GM12878 (cell line): ENCODE measurements at regions not wholly inside any gene's neighbourhood (a gene's known extent, or its start where the extent isn't known, plus 50 kb on each side); places are given as distances from the start of the nearest gene placed in this dataset.

Experiments used
- CREB1 ChIP-seq: IDR thresholded peaks from 2 replicates; pipeline ENCODE4 v1.6.1; 2012; ENCODE audit warnings: low read depth, mild to moderate bottlenecking, inconsistent platforms
- SUZ12 ChIP-seq: fragments of 200-600 bp; sonication (generic); IDR thresholded peaks from one replicate; pipeline ENCODE4 v1.6.1; 2018; ENCODE audit warnings: antibody characterized with exemption, mild to moderate bottlenecking; ENCODE audit not compliant: unreplicated experiment
- TCF7 ChIP-seq: IDR thresholded peaks from 2 replicates; pipeline ENCODE4 v1.6.1; 2014; ENCODE audit warnings: antibody characterized with exemption, borderline replicate concordance
- ZNF274 ChIP-seq: IDR thresholded peaks from one replicate; pipeline ENCODE4 v1.8.0; 2011; ENCODE audit not compliant: insufficient read length, insufficient read depth
- TF ChIP-seq, protein P1 (sequence below), 3 experiments: IDR thresholded peaks in 2 of 3; conservative IDR thresholded peaks in 1 of 3; 2 replicates each; pipeline ENCODE4 v1.5.1; 2011; ENCODE audit warnings: low read depth in 3 of 3, low read length in 3 of 3, mild to moderate bottlenecking in 3 of 3, control low read depth in 2 of 3, moderate library complexity in 2 of 3, inconsistent platforms in 1 of 3, mixed read lengths in 1 of 3; ENCODE audit not compliant: control insufficient read depth in 2 of 3, insufficient read depth in 1 of 3; ENCODE audit errors: extremely low read depth in 1 of 3

DNA sequence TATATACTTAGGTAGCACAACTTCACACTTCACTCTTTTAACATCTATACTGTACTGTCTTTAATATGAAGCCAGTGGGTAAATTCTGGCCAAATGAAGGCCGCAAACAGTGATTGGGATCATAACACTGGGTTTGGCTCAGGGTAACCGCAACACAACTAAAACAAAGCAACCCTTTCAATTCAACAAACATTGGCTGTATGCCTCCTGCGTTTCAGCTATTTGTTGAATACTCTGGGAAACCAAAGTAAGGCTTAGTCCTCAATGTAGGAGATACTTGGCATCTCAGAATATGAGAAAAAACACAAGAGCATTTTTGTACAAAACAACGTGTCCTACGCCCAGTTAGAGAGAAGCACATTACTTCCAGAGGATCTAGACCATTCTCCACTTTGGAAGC, 693.3 kb upstream of the KLHL29 start:
- no peak for TF ChIP-seq CREB1
- TF ChIP-seq SUZ12 = no peak
- no peak for TF ChIP-seq ZNF274
- TF ChIP-seq, protein P1, sequence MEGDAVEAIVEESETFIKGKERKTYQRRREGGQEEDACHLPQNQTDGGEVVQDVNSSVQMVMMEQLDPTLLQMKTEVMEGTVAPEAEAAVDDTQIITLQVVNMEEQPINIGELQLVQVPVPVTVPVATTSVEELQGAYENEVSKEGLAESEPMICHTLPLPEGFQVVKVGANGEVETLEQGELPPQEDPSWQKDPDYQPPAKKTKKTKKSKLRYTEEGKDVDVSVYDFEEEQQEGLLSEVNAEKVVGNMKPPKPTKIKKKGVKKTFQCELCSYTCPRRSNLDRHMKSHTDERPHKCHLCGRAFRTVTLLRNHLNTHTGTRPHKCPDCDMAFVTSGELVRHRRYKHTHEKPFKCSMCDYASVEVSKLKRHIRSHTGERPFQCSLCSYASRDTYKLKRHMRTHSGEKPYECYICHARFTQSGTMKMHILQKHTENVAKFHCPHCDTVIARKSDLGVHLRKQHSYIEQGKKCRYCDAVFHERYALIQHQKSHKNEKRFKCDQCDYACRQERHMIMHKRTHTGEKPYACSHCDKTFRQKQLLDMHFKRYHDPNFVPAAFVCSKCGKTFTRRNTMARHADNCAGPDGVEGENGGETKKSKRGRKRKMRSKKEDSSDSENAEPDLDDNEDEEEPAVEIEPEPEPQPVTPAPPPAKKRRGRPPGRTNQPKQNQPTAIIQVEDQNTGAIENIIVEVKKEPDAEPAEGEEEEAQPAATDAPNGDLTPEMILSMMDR (IDR thresholded peaks at IDR 0.05 in 2 of 3, conservative IDR thresholded peaks at IDR 0.05 in 1 of 3; ENCODE audit: control insufficient read depth in 2 of 3, extremely low read depth in 1 of 3, insufficient read depth in 1 of 3, low read depth in 3 of 3, low read length in 3 of 3) = no peak
- TF ChIP-seq TCF7 = no peak
